ENCODE measurements at regions not wholly inside any gene's neighbourhood (a gene's known extent, or its start where the extent isn't known, plus 50 kb on each side); places are given as distances from the start of the nearest gene placed in this dataset.

DNA sequence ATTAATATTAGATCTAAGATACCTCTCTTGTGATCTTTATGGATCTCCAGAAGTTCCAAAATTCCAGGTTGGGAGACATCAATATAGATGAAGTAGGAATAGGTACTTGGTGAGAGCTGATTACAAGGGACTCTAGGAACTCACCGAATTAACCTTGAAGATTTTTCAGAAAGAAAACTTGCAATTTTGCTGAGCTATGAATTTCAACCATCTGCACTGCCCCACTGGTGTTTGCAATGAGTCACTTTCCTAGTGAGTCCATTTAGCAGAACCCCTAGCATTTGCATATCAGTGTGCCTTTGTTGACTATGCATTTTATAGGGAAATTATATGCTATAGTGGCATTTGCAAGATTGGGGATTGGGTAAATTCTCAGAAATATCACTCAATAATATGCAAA lies 122.0 kb downstream of the CTNND1 start:
- TF ChIP-seq, protein P1, sequence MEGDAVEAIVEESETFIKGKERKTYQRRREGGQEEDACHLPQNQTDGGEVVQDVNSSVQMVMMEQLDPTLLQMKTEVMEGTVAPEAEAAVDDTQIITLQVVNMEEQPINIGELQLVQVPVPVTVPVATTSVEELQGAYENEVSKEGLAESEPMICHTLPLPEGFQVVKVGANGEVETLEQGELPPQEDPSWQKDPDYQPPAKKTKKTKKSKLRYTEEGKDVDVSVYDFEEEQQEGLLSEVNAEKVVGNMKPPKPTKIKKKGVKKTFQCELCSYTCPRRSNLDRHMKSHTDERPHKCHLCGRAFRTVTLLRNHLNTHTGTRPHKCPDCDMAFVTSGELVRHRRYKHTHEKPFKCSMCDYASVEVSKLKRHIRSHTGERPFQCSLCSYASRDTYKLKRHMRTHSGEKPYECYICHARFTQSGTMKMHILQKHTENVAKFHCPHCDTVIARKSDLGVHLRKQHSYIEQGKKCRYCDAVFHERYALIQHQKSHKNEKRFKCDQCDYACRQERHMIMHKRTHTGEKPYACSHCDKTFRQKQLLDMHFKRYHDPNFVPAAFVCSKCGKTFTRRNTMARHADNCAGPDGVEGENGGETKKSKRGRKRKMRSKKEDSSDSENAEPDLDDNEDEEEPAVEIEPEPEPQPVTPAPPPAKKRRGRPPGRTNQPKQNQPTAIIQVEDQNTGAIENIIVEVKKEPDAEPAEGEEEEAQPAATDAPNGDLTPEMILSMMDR (conservative IDR thresholded peaks at IDR 0.05; ENCODE audit: low read length): no peak
- no peak for TF ChIP-seq EZH2phosphoT487 (IDR thresholded peaks at IDR 0.05; ENCODE audit: borderline replicate concordance, low read depth, low read length)

Data from OCI-LY7 (cell line).